ENCODE measurements at regions not wholly inside any gene's neighbourhood (a gene's known extent, or its start where the extent isn't known, plus 50 kb on each side); places are given as distances from the start of the nearest gene placed in this dataset.

DNA sequence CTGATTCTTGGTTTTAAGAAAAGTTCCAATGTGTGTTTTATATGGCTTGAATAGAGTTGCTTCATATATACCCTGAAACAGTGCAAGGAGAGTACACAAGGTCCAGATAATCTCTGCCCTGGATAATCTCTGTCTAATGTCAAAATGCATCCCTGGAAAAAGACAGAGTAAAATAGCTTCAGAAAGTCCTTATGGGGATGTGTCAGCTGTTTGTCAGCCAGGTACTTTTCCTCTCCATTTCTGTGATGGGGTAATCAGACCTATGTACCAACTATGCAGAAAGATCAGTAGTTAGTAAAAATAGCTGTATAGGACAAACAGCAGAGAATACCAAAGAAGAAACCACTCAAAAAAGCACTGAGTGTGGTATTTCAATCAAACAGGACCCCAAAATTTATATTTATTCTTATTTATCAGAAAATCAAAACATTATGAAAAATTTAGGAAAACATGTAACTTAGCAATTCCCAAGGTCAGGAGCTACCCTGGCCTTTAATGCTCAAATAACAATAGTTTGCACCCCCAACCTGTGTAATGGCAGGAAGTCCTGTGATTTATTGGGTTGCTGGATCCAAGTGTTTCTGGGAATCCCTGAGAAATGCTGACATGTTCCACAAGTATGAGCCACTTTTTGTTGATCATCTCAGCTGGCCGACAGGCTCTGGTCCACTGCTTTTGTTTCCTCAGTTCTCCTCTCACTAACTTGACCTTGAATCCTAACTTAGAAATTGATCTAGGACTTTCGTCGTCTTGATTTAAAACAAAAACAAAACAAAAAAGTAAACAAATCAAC lies 69.6 kb downstream of the MDH1 start:
- DNase-seq (ENCODE audit: low spot score in 2 of 2) = no peak
- no peak for FAIRE-seq

GRCh38 chr2:63660060-63660459 lies 71.3 kb downstream of the MDH1 start:
- no peak for DNase-seq (ENCODE audit: low spot score in 2 of 2)
- no peak for FAIRE-seq

- DNase-seq (ENCODE audit: low spot score in 2 of 2) (no peak), FAIRE-seq (no peak)
These were observed 72.3 kb downstream of the MDH1 start for GRCh38 chr2:63661076-63661475.

- no peak for FAIRE-seq
- DNase-seq (ENCODE audit: low spot score in 2 of 2) = no peak
These were observed 73.5 kb downstream of the MDH1 start for GRCh38 chr2:63662028-63662804.

GRCh38 chr2:63663013-63663864 lies 74.5 kb downstream of the MDH1 start:
- FAIRE-seq (no peak), DNase-seq (ENCODE audit: low spot score in 2 of 2) (no peak)

- DNase-seq (ENCODE audit: low spot score in 2 of 2) (no peak), FAIRE-seq (no peak)
These were observed 76.3 kb downstream of the MDH1 start for GRCh38 chr2:63665091-63665490.

GRCh38 chr2:63665846-63666475 lies 77.2 kb downstream of the MDH1 start:
- FAIRE-seq = no peak
- no peak for DNase-seq (ENCODE audit: low spot score in 2 of 2)

DNA sequence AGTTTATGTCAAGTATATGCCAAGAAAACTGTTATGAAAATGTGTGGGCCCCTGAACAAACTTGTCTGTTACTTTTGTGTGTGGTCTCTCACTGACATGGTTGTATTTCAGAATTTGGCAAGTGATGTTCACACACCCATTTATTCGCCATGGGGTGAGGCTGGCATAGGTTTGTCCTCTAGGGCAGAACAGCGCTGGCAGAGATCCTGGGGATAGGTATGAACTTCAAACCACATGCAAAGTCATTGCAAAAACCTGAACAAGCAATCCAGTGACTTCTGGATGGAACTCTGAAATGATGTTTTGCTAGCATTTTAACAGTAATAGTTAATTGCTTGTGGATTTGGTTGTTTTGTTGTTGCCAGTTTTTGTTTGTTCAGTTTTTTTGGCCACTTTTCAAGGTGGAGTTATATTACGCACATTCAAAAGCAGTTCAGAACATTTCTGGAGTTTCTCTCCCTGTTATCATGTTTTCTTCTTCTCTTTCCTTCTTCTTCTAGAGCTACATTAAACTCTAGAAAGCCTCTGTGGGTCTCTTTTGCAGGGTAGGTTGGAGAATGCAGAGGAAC lies 78.5 kb downstream of the MDH1 start:
- FAIRE-seq (no peak), DNase-seq (ENCODE audit: low spot score in 2 of 2) (no peak)

DNA sequence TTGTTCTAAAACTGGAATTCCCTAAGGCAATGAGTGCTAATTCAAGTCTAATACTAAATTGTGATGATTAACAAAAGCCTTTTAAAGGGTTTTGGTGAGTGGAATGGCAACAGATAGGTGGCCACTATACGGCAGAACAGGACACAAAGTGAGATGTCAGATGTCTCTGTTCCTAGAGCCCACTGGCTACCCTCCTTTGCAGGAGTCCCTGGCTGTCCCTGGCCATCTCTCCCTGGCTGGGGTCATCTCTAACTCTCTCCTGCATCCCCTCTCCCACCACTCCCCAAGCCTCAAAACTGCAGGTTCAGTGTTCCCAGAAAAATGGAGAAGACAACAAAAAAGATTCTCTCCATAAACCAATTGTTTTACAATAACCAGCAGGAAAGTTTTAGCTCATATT lies 79.2 kb downstream of the MDH1 start:
- FAIRE-seq (no peak), DNase-seq (ENCODE audit: low spot score in 2 of 2) (no peak)

DNA sequence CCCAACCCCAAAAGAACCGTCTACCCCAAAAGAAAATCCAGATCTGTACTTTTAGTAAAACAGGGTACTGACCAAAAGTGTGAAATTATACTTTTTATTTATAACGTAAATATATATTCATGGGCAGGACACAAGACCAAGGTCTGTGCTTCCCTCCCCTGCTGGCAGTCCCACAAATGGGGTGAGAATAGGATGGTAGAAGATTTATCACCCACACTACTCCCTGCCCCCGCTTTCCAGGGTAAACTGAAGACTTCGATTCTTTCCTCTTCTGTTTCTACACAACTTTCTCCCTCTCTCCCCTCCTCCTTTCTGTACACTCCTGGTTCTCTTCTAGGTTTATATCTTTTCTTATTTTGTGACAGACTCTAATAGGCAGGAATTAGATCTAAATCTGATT lies 79.7 kb downstream of the MDH1 start:
- no peak for FAIRE-seq
- DNase-seq (ENCODE audit: low spot score in 2 of 2) = no peak

- DNase-seq (ENCODE audit: low spot score in 2 of 2) = no peak
- FAIRE-seq = no peak
These were observed 80.8 kb downstream of the MDH1 start for GRCh38 chr2:63669596-63669995.

DNA sequence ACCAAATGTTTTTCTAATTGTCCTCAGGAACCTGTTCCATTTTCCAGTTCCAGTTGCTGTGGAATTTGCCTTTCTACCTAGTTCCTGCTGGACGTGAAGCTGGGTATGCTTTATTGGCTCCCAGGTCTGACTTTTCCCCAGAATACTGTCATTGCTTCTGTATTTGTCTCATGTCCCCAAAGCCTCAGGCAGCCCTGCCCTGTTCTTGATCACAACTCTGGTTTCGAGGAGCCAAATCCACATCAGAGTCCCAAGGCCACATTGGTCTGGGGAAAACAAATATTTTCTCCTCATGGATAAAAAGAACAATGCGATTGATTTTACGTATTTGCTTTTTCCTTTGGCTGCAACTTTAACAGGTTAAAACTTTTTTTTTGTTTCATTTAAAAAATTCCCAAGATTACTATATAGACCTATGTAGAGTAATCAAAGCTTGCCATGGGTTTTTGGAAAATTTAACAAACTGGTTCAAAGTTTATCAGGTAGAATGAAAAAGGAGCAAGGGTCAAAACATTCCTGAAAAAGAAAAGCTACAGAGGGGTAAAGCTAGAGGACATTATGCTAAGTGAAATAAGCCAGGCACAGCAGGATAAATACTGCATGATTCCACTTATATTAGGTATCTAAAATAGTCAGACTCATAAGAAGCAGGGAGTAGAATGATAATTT lies 85.2 kb downstream of the MDH1 start:
- DNase-seq (ENCODE audit: low spot score in 2 of 2) (no peak), FAIRE-seq (no peak)

- DNase-seq (ENCODE audit: low spot score in 2 of 2) (no peak), FAIRE-seq (no peak)
These were observed 86.3 kb downstream of the MDH1 start for GRCh38 chr2:63675026-63675425.

DNA sequence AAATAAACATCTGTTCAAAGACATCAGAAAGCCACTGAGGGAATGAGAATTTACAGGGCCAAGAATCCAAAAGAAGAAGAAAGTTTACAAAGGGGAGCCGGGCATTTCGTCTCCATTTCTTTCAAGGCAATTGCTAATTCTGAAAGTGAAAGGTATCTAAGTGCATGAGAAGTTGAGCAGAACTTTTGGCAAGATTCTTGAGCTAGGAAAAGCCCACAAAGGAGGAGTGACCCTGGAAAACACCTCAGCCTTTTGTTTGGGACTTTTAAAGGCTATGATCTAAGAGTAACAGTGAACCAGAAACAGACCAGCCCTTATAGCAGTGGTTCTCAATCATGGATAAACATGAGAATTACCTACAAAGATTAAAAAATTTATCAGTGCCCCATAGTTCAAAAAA lies 87.4 kb downstream of the MDH1 start:
- DNase-seq (ENCODE audit: low spot score in 2 of 2) = no peak
- no peak for FAIRE-seq

DNA sequence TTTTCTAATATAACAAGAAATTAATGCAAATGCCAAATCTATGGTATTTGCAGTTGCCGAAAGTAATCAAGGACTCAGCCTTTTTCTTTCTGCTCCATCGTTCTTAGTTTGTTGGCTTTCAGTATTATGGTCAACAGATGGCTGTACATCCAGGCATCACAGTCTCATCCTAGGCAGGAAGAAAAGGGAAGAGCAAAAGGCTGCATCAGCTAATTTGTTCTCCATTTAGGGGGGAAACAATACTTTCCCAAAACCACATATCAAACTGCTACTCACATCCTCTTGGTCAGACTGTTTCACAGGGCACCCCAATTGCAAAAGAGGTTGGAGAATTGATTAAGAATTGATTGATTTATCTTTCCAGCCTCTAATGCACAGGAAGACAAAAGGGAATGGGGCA lies 89.3 kb downstream of the MDH1 start:
- DNase-seq (ENCODE audit: low spot score in 2 of 2) = no peak
- no peak for FAIRE-seq

DNA sequence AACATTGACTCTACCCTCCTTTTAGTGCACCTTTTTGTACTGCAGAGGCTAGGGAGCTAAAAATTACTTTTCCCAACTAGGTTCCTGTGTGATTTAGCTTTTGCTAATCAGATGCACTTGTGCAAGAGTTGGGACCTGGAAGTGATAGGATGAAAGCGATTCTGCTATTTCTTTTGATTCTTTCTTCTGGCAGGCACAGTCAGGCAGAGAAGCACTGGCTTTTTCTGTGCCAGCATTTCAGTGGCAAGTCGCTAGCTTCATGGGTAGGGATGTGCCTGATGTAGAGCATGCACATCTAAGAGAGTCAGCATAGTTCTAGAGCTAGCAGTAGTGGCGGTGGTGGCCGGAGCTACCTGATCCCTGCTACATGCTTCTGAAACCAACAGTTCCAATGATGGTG lies 89.8 kb downstream of the MDH1 start:
- no peak for DNase-seq (ENCODE audit: low spot score in 2 of 2)
- FAIRE-seq = no peak

GRCh38 chr2:63679252-63679855 lies 90.6 kb downstream of the MDH1 start:
- FAIRE-seq = no peak
- DNase-seq (ENCODE audit: low spot score in 2 of 2) = no peak

DNA sequence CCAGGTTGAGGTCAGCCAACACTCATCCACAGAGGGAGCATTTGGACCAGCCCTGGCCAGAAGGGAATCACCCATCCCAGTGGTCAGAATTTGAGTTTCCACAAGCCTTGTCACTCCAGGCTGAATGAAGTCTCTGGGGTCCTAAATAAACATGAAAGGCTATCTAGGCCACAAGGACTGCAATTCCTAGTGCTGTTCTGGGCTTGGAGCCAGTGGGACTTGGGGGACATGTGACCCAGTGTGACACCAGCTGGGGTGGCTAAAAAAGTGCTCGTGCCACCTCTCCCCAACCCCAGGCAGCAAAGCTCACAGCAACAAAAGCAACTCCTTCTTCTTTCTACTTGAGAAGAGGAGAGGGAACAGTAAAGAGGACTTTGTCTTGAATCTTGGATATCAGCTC lies 91.7 kb downstream of the MDH1 start:
- no peak for DNase-seq (ENCODE audit: low spot score in 2 of 2)
- no peak for FAIRE-seq

- no peak for DNase-seq (ENCODE audit: low spot score in 2 of 2)
- FAIRE-seq = no peak
These were observed 93.1 kb downstream of the MDH1 start for GRCh38 chr2:63681896-63682295.
